Ovary (tissue), 7 donors: ENCODE measurements at regions not wholly inside any gene's neighbourhood (a gene's known extent, or its start where the extent isn't known, plus 50 kb on each side); places are given as distances from the start of the nearest gene placed in this dataset.

Experiments
- DNase-seq, 5 donors: peaks; one replicate each; pipeline ENCODE4 v3.0.0-alpha.2; 2019 to 2020
- H3K27ac ChIP-seq, 2 donors: fragments of 200-600 bp; one replicate each; pipeline versions ENCODE4 v1.5.1 to v1.8.0; 2019 to 2022
- H3K27me3 ChIP-seq: fragments of 200-600 bp; one replicate; pipeline ENCODE4 v1.8.0; 2022
- H3K36me3 ChIP-seq: fragments of 200-600 bp; sonication (generic); one replicate; pipeline ENCODE4 v1.5.1; 2019
- H3K4me1 ChIP-seq: one replicate; pipeline ENCODE4 v1.8.1; 2013; ENCODE audit warnings: mild to moderate bottlenecking, moderate library complexity; ENCODE audit not compliant: insufficient read depth
- H3K4me3 ChIP-seq: fragments of 200-600 bp; sonication (generic); one replicate; pipeline ENCODE4 v1.5.1; 2017
- H3K9me3 ChIP-seq, 2 donors: fragments of 200-600 bp in 1 of 2; sonication (generic) in 1 of 2; one replicate each; pipeline versions ENCODE4 v1.5.1 to v1.8.1; 2013 to 2019; ENCODE audit warnings: mild to moderate bottlenecking in 1 of 2, moderate library complexity in 1 of 2
- CTCF ChIP-seq, 3 donors: fragments of 450-650 bp in 2 of 3; fragments of 200-600 bp in 1 of 3; IDR thresholded peaks; one replicate each; pipeline versions ENCODE4 v1.5.1 to v1.8.0; 2016 to 2022; ENCODE audit warnings: antibody characterized with exemption in 3 of 3, mild to moderate bottlenecking in 1 of 3
- EP300 ChIP-seq: sonication (generic); formaldehyde crosslinking; IDR thresholded peaks from one replicate; pipeline ENCODE4 v1.6.1; 2017; ENCODE audit warnings: antibody characterized with exemption
- POLR2A ChIP-seq: fragments of 450-650 bp; IDR thresholded peaks from one replicate; pipeline ENCODE4 v1.6.1; 2017; ENCODE audit warnings: antibody characterized with exemption, mild to moderate bottlenecking, moderate library complexity
- WGBS, 3 donors: extraction: QIAGEN DNeasy Blood & Tissue Kit in 1 of 3; methylation state at CpG; one replicate each; pipeline versions ENCODE4 v1.1.5 to v1.1.7; 2013 to 2017; 5-methylcytosine and 5-hydroxymethylcytosine counted together
- intact Hi-C, 4 donors: fragments of 100-400 bp; cut with DNase I; formaldehyde crosslinking; loops; one replicate each; pipeline versions ENCODE4 v1.11.0 to v1.15.1; 2022 to 2023
- donor health status: DM: no; HTN: no; CAD: no; lungs with moderate emphysema.
- donor health status: DM: no; HTN: no; CAD: no.
- donor health status: Bipolar disorder and iron deficiency.
- donor health status: DM: no; HTN: no; CAD: no.
- donor health status: DM: yes; HTN: yes; CAD: no.

- no peak overlapping the region for H3K27ac ChIP-seq
- DNase-seq, result no peak
- intact Hi-C loops, result no loop called here
- no peak overlapping the region for H3K4me3 ChIP-seq
- 78 to 84% (median 79%) methylated on average over 16 of the region's 16 CpGs for WGBS, 3 donors
- H3K27me3 ChIP-seq, result no peaks in the 10 kb centered on the region
- H3K4me1 ChIP-seq, result no peaks in the 10 kb centered on the region
- H3K36me3 ChIP-seq, result no peaks in the 10 kb centered on the region
- no peaks in the 10 kb centered on the region for H3K9me3 ChIP-seq
- TF ChIP-seq CTCF (IDR thresholded peaks at IDR 0.05) (no peak), EP300 (no peak), POLR2A (no peak)
These were observed 568.6 kb upstream of the CADM1 start for GRCh38 chr11:116072601-116073410.

- WGBS, 3 donors, result 30 to 56% (median 54%) methylated on average over 4 of the region's 4 CpGs
- no peaks in the 10 kb centered on the region for H3K4me1 ChIP-seq
These were observed 567.9 kb upstream of the CADM1 start for GRCh38 chr11:116072133-116072532.

GRCh38 chr11:116071241-116071640 lies 567.0 kb upstream of the CADM1 start:
- H3K4me3 ChIP-seq, result no peak overlapping the region
- H3K27ac ChIP-seq, result no peak overlapping the region
- WGBS, 3 donors, result 72 to 77% (median 74%) methylated on average over 6 of the region's 6 CpGs
- no peak for DNase-seq
- no peaks in the 10 kb centered on the region for H3K4me1 ChIP-seq
- no peaks in the 10 kb centered on the region for H3K36me3 ChIP-seq
- no peaks in the 10 kb centered on the region for H3K9me3 ChIP-seq
- H3K27me3 ChIP-seq, result no peaks in the 10 kb centered on the region
- TF ChIP-seq EP300 (no peak), CTCF (IDR thresholded peaks at IDR 0.05) (no peak), POLR2A (no peak)
- intact Hi-C loops, result no loop called here

More at GRCh38 chr11:116072133-116072532, 567.9 kb upstream of the CADM1 start:
- no peak for TF ChIP-seq EP300
- TF ChIP-seq CTCF (IDR thresholded peaks at IDR 0.05), result no peak
- no peak for TF ChIP-seq POLR2A
- no peak for DNase-seq
- Histone ChIP-seq H3K4me3 (no peak overlapping the region), H3K36me3 (no peaks in the 10 kb centered on the region), H3K27me3 (no peaks in the 10 kb centered on the region), H3K27ac (no peak overlapping the region), H3K9me3 (no peaks in the 10 kb centered on the region)
- intact Hi-C loops, result no loop called here

- TF ChIP-seq POLR2A (no peak), CTCF (IDR thresholded peaks at IDR 0.05) (no peak), EP300 (no peak)
- DNase-seq, result no peak
- Histone ChIP-seq H3K4me3 (no peak overlapping the region), H3K9me3 (no peaks in the 10 kb centered on the region), H3K4me1 (no peaks in the 10 kb centered on the region), H3K27ac (no peak overlapping the region), H3K36me3 (no peaks in the 10 kb centered on the region), H3K27me3 (no peaks in the 10 kb centered on the region)
- intact Hi-C loops, result no loop called here
- WGBS, 3 donors, result 58 to 72% (median 64%) methylated on average over 4 of the region's 4 CpGs
These were observed 566.3 kb upstream of the CADM1 start for GRCh38 chr11:116070520-116070919.
